IMR-90 (cell line): ENCODE measurements at regions not wholly inside any gene's neighbourhood (a gene's known extent, or its start where the extent isn't known, plus 50 kb on each side); places are given as distances from the start of the nearest gene placed in this dataset.

Experiments used
- ATAC-seq: fragments of 200-7000 bp; cut with Tn5 transposase; 2 replicates; pipeline ENCODE4 v1.9.1; 2020; ENCODE audit warnings: low read depth, mild to moderate bottlenecking, moderate library complexity
- BruUV-seq: library from RNA; stranded (reverse); fragments of 400-500 nt; replicated peaks from 2 replicates; lab custom pipeline; 2021; lab: Mats Ljungman, UMichigan
- CTCF ChIA-PET: fragments of 300-600 bp; formaldehyde crosslinking; extraction: SDS; loops from one replicate; lab custom pipeline; 2021; ENCODE audit warnings: antibody characterized with exemption; lab: Yijun Ruan, JAX
- POLR2A ChIA-PET: fragments of 300-600 bp; sonication (Branson Sonifier 250); formaldehyde crosslinking; loops from one replicate; lab custom pipeline; 2022; ENCODE audit warnings: antibody characterized with exemption; ENCODE audit not compliant: unreplicated experiment; lab: Charles Lee
- DNase-seq: peaks from one replicate; pipeline ENCODE4 v3.0.0; 2013
- H2AFZ ChIP-seq: replicated peaks from 2 replicates; pipeline ENCODE3; 2013; ENCODE audit warnings: low read length, mild to moderate bottlenecking; ENCODE audit not compliant: poor library complexity
- H2AK5ac ChIP-seq: 2 replicates; pipeline ENCODE4 v1.6.1; 2013; ENCODE audit warnings: low read depth, low read length, inconsistent platforms
- H2AK9ac ChIP-seq: replicated peaks from 2 replicates; pipeline ENCODE3; 2013; ENCODE audit warnings: mild to moderate bottlenecking, low read depth, low read length, moderate library complexity; ENCODE audit not compliant: poor library complexity
- H2BK120ac ChIP-seq: 2 replicates; pipeline ENCODE4 v1.6.1; 2013; ENCODE audit warnings: low read depth, low read length, inconsistent platforms
- H2BK15ac ChIP-seq: 3 replicates; pipeline ENCODE4 v1.6.1; 2013; ENCODE audit warnings: low read depth, low read length, inconsistent platforms
- H2BK20ac ChIP-seq: 2 replicates; pipeline ENCODE4 v1.6.1; 2013; ENCODE audit warnings: low read depth, mild to moderate bottlenecking, inconsistent platforms, low read length, moderate library complexity
- H2BK5ac ChIP-seq: 2 replicates; pipeline ENCODE4 v1.6.1; 2013; ENCODE audit warnings: mild to moderate bottlenecking, low read depth, low read length, inconsistent platforms; ENCODE audit not compliant: poor library complexity, severe bottlenecking
- H3K14ac ChIP-seq: replicated peaks from 2 replicates; pipeline ENCODE4 v1.6.1; 2013; ENCODE audit warnings: low read depth, low read length, inconsistent platforms
- H3K18ac ChIP-seq: 2 replicates; pipeline ENCODE4 v1.6.1; 2013; ENCODE audit warnings: low read depth, low read length, control low read depth
- H3K23ac ChIP-seq: 2 replicates; pipeline ENCODE4 v1.6.1; 2013; ENCODE audit warnings: low read depth, low read length, inconsistent platforms
- H3K27ac ChIP-seq: 2 replicates; pipeline ENCODE4 v1.5.1; 2013; ENCODE audit warnings: mild to moderate bottlenecking, control low read depth, low read length; ENCODE audit not compliant: insufficient read depth
- H3K27me3 ChIP-seq: 2 replicates; pipeline ENCODE4 v1.6.1; 2013; ENCODE audit warnings: low read length; ENCODE audit not compliant: control insufficient read depth, insufficient read depth
- H3K36me3 ChIP-seq: 2 replicates; pipeline ENCODE4 v1.6.1; 2013; ENCODE audit warnings: low read length, mixed read lengths; ENCODE audit not compliant: control insufficient read depth, insufficient read depth
- H3K4ac ChIP-seq: 2 replicates; pipeline ENCODE4 v1.6.1; 2013; ENCODE audit warnings: low read depth, low read length, inconsistent platforms
- H3K4me1 ChIP-seq: 2 replicates; pipeline ENCODE4 v1.6.1; 2013; ENCODE audit warnings: low read length, mixed read lengths; ENCODE audit not compliant: control insufficient read depth, insufficient read depth
- H3K4me2 ChIP-seq: 2 replicates; pipeline ENCODE4 v1.6.1; 2013; ENCODE audit warnings: low read depth, mild to moderate bottlenecking, control low read depth, low read length, moderate library complexity
- H3K4me3 ChIP-seq: 2 replicates; pipeline ENCODE4 v1.5.1; 2013; ENCODE audit warnings: low read depth, mild to moderate bottlenecking, control low read depth, low read length, moderate library complexity; ENCODE audit not compliant: insufficient read depth
- H3K56ac ChIP-seq: 2 replicates; pipeline ENCODE4 v1.6.1; 2013; ENCODE audit warnings: low read length, inconsistent platforms; ENCODE audit not compliant: insufficient read depth; ENCODE audit errors: extremely low read depth
- H3K79me1 ChIP-seq, 2 experiments: 2 replicates each; pipeline ENCODE4 v1.6.1; 2013; ENCODE audit warnings: low read length in 2 of 2, inconsistent platforms in 1 of 2, low read depth in 1 of 2
- H3K9ac ChIP-seq: 2 replicates; pipeline ENCODE4 v1.6.1; 2013; ENCODE audit warnings: low read depth, low read length, control low read depth
- H3K9me1 ChIP-seq: 2 replicates; pipeline ENCODE4 v1.6.1; 2013; ENCODE audit warnings: low read length, inconsistent platforms; ENCODE audit not compliant: insufficient read depth
- H3K9me3 ChIP-seq: 2 replicates; pipeline ENCODE4 v1.6.1; 2013; ENCODE audit warnings: low read length; ENCODE audit not compliant: control insufficient read depth, insufficient read depth
- H4K20me1 ChIP-seq: 2 replicates; pipeline ENCODE4 v1.6.1; 2013; ENCODE audit warnings: low read length, inconsistent platforms; ENCODE audit not compliant: insufficient read depth
- H4K5ac ChIP-seq: 2 replicates; pipeline ENCODE4 v1.6.1; 2013; ENCODE audit warnings: mild to moderate bottlenecking, low read depth, low read length, control low read depth
- H4K8ac ChIP-seq, 2 experiments: 2 replicates each; pipeline ENCODE4 v1.6.1; 2013; ENCODE audit warnings: low read depth in 2 of 2, low read length in 2 of 2, control low read depth in 1 of 2, inconsistent platforms in 1 of 2
- H4K91ac ChIP-seq: 2 replicates; pipeline ENCODE4 v1.6.1; 2013; ENCODE audit warnings: low read depth, low read length, inconsistent platforms; ENCODE audit not compliant: insufficient read depth
- CHD1 ChIP-seq: IDR thresholded peaks from 2 replicates; pipeline ENCODE4 v1.6.1; 2012; ENCODE audit warnings: low read depth, low read length, improper control_type of control experiment
- MAFK ChIP-seq: IDR thresholded peaks from 2 replicates; pipeline ENCODE4 v1.6.1; 2012; ENCODE audit warnings: low read depth, low read length, improper control_type of control experiment
- POLR2A ChIP-seq: IDR thresholded peaks from 2 replicates; pipeline ENCODE4 v1.6.1; 2012; ENCODE audit warnings: mild to moderate bottlenecking, low read depth, low read length
- RCOR1 ChIP-seq: IDR thresholded peaks from 2 replicates; pipeline ENCODE4 v1.6.1; 2012; ENCODE audit warnings: mild to moderate bottlenecking, low read length, improper control_type of control experiment; ENCODE audit not compliant: insufficient replicate concordance
- RFX5 ChIP-seq: IDR thresholded peaks from 2 replicates; pipeline ENCODE4 v1.8.0; 2012; ENCODE audit warnings: low read depth, mild to moderate bottlenecking, low read length, moderate library complexity
- WGBS, 2 experiments: methylation state at CpG; one replicate each; pipeline versions ENCODE4 v1.1.5 to v1.1.7; 2013; ENCODE audit warnings: missing lambda C conversion rate in 2 of 2; ENCODE audit not compliant: insufficient read length in 1 of 2; ENCODE audit errors: extremely low coverage in 2 of 2; 5-methylcytosine and 5-hydroxymethylcytosine counted together
- dilution Hi-C: fragments of 300-500 bp; cut with HindIII; formaldehyde crosslinking; loops from one replicate; pipeline ENCODE4 v1.14.3; 2018; ENCODE audit warnings: low sequenced_read_pairs; ENCODE audit not compliant: unreplicated experiment
- in situ Hi-C: fragments of 300-500 bp; cut with MboI; formaldehyde crosslinking; loops from 3 replicates; pipeline ENCODE4 v1.14.3; 2019; ENCODE audit warnings: low sequenced_read_pairs, inconsistent platforms, mixed read lengths
- intact Hi-C: fragments of 100-400 bp; cut with micrococcal nuclease; formaldehyde crosslinking; loops from 2 replicates; pipeline ENCODE4 v1.10.0; 2022

DNA sequence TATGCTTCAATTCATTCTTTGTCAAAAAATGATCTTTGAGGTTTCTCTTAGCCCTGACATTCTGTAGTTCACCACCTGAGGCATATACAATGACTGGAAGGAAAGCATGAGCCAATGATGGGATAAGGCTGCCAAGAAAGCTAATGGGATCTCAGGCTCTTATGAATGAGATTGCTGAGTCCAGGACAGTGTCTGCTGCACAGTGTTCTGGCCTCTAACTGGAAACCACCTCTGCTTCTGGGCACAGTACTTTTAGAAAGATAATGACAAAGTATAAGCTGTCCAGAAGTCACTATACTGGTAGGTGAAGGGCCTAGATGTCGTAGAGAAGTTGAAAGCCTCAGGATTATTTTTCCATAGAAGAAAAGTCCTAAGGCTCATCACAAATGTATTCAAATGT, 69.1 kb upstream of the PAPPA start:
- Histone ChIP-seq H4K91ac (no peak overlapping the region), H3K18ac (peak overlapping the region; percentile 42), H3K27ac (no peak overlapping the region), H3K79me1 (no peaks in the 10 kb centered on the region), H3K4me1 (peaks cover 5% of the 10 kb centered on the region), H2AK9ac (peak overlapping the region; percentile 18), H3K9me3 (no peaks in the 10 kb centered on the region), H4K8ac (no peak overlapping the region), H2AFZ (no peak overlapping the region), H4K5ac (0 out of 2 replicates have a peak overlapping the region, but pooled peaks have one; percentile 1), H3K4ac (peak overlapping the region; percentile 27; the same call in 1 of the 2 replicates), H3K56ac (no peak overlapping the region), H3K4me3 (no peak overlapping the region), H3K36me3 (no peaks in the 10 kb centered on the region), H3K9me1 (no peaks in the 10 kb centered on the region), H3K27me3 (no peaks in the 10 kb centered on the region), H2BK120ac (no peak overlapping the region), H4K20me1 (no peaks in the 10 kb centered on the region), H3K14ac (peak overlapping the region; percentile 25; the same call in 1 of the 2 replicates), H3K4me2 (no peak overlapping the region), H2BK15ac (peak overlapping the region; percentile 68; the same call in 1 of the 3 replicates), H2BK20ac (peak overlapping the region; percentile 8; the same call in 1 of the 2 replicates), H2BK5ac (no peak overlapping the region), H2AK5ac (peak overlapping the region; percentile 18; the same call in 1 of the 2 replicates), H3K23ac (no peak overlapping the region), H3K9ac (no peak overlapping the region)
- dilution Hi-C loops (no loop called here), intact Hi-C loops (loop anchor here (10.0 kb wide), 1 partner anchor 490 kb away; no protein-coding TSS in a partner anchor), in situ Hi-C loops (no loop called here)
- TF ChIP-seq POLR2A (no peak), RFX5 (no peak), CHD1 (no peak), MAFK (no peak), RCOR1 (no peak)
- ATAC-seq (no peak), DNase-seq (peak; percentile 21)
- no TSS peak for BruUV-seq
- WGBS, 2 experiments = no CpG with 5 or more reads among the region's 1 CpG
- CTCF ChIA-PET = interaction anchor here (1.0 to 1.7 kb wide), 2 partner anchors 10 to 14 kb away, joined by 3 to 6 read pairs; no protein-coding TSS in a partner anchor
- POLR2A ChIA-PET = no interaction called here
